ENCODE measurements at regions not wholly inside any gene's neighbourhood (a gene's known extent, or its start where the extent isn't known, plus 50 kb on each side); places are given as distances from the start of the nearest gene placed in this dataset.

GRCh38 chr12:123078531-123079155, 72.2 kb downstream of the PITPNM2 start:
- H3K4me2 ChIP-seq (ENCODE audit: low read length), result no peak overlapping the region
- H3K4me1 ChIP-seq, result peaks cover 2% of the 10 kb centered on the region
- no peaks in the 10 kb centered on the region for H3K9me3 ChIP-seq (ENCODE audit: control insufficient read depth, low read length)
- H2AFZ ChIP-seq, result no peak overlapping the region
- H3K79me2 ChIP-seq, result peaks cover 25% of the 10 kb centered on the region
- H3K27me3 ChIP-seq (ENCODE audit: control insufficient read depth, insufficient read depth, low read length), result no peaks in the 10 kb centered on the region
- H3K9ac ChIP-seq, result no peak overlapping the region
- no peak overlapping the region for H3K27ac ChIP-seq
- TF ChIP-seq, protein P1, sequence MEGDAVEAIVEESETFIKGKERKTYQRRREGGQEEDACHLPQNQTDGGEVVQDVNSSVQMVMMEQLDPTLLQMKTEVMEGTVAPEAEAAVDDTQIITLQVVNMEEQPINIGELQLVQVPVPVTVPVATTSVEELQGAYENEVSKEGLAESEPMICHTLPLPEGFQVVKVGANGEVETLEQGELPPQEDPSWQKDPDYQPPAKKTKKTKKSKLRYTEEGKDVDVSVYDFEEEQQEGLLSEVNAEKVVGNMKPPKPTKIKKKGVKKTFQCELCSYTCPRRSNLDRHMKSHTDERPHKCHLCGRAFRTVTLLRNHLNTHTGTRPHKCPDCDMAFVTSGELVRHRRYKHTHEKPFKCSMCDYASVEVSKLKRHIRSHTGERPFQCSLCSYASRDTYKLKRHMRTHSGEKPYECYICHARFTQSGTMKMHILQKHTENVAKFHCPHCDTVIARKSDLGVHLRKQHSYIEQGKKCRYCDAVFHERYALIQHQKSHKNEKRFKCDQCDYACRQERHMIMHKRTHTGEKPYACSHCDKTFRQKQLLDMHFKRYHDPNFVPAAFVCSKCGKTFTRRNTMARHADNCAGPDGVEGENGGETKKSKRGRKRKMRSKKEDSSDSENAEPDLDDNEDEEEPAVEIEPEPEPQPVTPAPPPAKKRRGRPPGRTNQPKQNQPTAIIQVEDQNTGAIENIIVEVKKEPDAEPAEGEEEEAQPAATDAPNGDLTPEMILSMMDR (IDR thresholded peaks at IDR 0.05), result no peak
- H3K36me3 ChIP-seq (ENCODE audit: control insufficient read depth, insufficient read depth, low read length), result no peaks in the 10 kb centered on the region
- H3K4me3 ChIP-seq (ENCODE audit: low read depth, low read length), result no peak overlapping the region

- Histone ChIP-seq H3K9ac (no peak overlapping the region), H3K79me2 (peaks cover 26% of the 10 kb centered on the region), H3K27ac (no peak overlapping the region), H3K36me3 (ENCODE audit: control insufficient read depth, insufficient read depth, low read length) (no peaks in the 10 kb centered on the region), H3K4me3 (ENCODE audit: low read depth, low read length) (no peak overlapping the region), H3K27me3 (ENCODE audit: control insufficient read depth, insufficient read depth, low read length) (no peaks in the 10 kb centered on the region), H2AFZ (no peak overlapping the region), H3K9me3 (ENCODE audit: control insufficient read depth, low read length) (no peaks in the 10 kb centered on the region), H3K4me2 (ENCODE audit: low read length) (no peak overlapping the region), H3K4me1 (peaks cover 2% of the 10 kb centered on the region)
- TF ChIP-seq, protein P1 (IDR thresholded peaks at IDR 0.05), result no peak
Measured at GRCh38 chr12:123078120-123078465, 72.8 kb downstream of the PITPNM2 start.

- H3K4me3 ChIP-seq (ENCODE audit: low read depth, low read length), result no peak overlapping the region
- H3K36me3 ChIP-seq (ENCODE audit: control insufficient read depth, insufficient read depth, low read length), result no peaks in the 10 kb centered on the region
- peaks cover 27% of the 10 kb centered on the region for H3K79me2 ChIP-seq
- H3K9ac ChIP-seq, result no peak overlapping the region
- H3K27me3 ChIP-seq (ENCODE audit: control insufficient read depth, insufficient read depth, low read length), result no peaks in the 10 kb centered on the region
- TF ChIP-seq, protein P1 (IDR thresholded peaks at IDR 0.05), result no peak
- H2AFZ ChIP-seq, result no peak overlapping the region
- H3K27ac ChIP-seq, result no peak overlapping the region
- no peaks in the 10 kb centered on the region for H3K9me3 ChIP-seq (ENCODE audit: control insufficient read depth, low read length)
- peaks cover 2% of the 10 kb centered on the region for H3K4me1 ChIP-seq
- H3K4me2 ChIP-seq (ENCODE audit: low read length), result no peak overlapping the region
Measured at GRCh38 chr12:123077298-123078119, 73.4 kb downstream of the PITPNM2 start.

- no peak overlapping the region for H3K9ac ChIP-seq
- H3K27ac ChIP-seq, result no peak overlapping the region
- H3K27me3 ChIP-seq (ENCODE audit: control insufficient read depth, insufficient read depth, low read length), result no peaks in the 10 kb centered on the region
- TF ChIP-seq, protein P1 (IDR thresholded peaks at IDR 0.05), result no peak
- H3K9me3 ChIP-seq (ENCODE audit: control insufficient read depth, low read length), result no peaks in the 10 kb centered on the region
- H3K79me2 ChIP-seq, result peaks cover 33% of the 10 kb centered on the region
- peaks cover 2% of the 10 kb centered on the region for H3K4me1 ChIP-seq
- H3K4me2 ChIP-seq (ENCODE audit: low read length), result no peak overlapping the region
- no peak overlapping the region for H2AFZ ChIP-seq
- no peaks in the 10 kb centered on the region for H3K36me3 ChIP-seq (ENCODE audit: control insufficient read depth, insufficient read depth, low read length)
- H3K4me3 ChIP-seq (ENCODE audit: low read depth, low read length), result no peak overlapping the region
Measured at GRCh38 chr12:123076604-123077297, 74.1 kb downstream of the PITPNM2 start.

Data from parathyroid adenoma (tissue), 2 donors.